Adipocyte (in vitro differentiated cells): ENCODE measurements at regions not wholly inside any gene's neighbourhood (a gene's known extent, or its start where the extent isn't known, plus 50 kb on each side); places are given as distances from the start of the nearest gene placed in this dataset.

Source experiments
- DNase-seq: peaks from one replicate; pipeline ENCODE4 v3.0.0-alpha.2; 2015; ENCODE audit warnings: low read depth
- H3K27me3 ChIP-seq: replicated peaks from 2 replicates; pipeline ENCODE4 v1.7.0; 2013; ENCODE audit warnings: mild to moderate bottlenecking, low read length, moderate library complexity; ENCODE audit not compliant: control insufficient read depth, insufficient read depth
- H3K36me3 ChIP-seq: 2 replicates; pipeline ENCODE4 v1.7.0; 2013; ENCODE audit warnings: low read length, mild to moderate bottlenecking, moderate library complexity; ENCODE audit not compliant: control insufficient read depth, insufficient read depth, severe bottlenecking
- H3K4me1 ChIP-seq: 2 replicates; pipeline ENCODE4 v1.7.0; 2013; ENCODE audit warnings: mild to moderate bottlenecking, low read length, moderate library complexity; ENCODE audit not compliant: control insufficient read depth, insufficient read depth
- H3K4me3 ChIP-seq: 2 replicates; pipeline ENCODE4 v1.7.0; 2013; ENCODE audit warnings: mild to moderate bottlenecking, low read length, moderate library complexity
- H3K9ac ChIP-seq: 2 replicates; pipeline ENCODE4 v1.7.0; 2013; ENCODE audit warnings: mild to moderate bottlenecking, low read length, moderate library complexity
- H3K9me3 ChIP-seq: 2 replicates; pipeline ENCODE4 v1.7.0; 2013; ENCODE audit warnings: mild to moderate bottlenecking, low read length, moderate library complexity; ENCODE audit not compliant: control insufficient read depth

- peak; percentile 22 for DNase-seq
- H3K4me3 ChIP-seq = no peak overlapping the region
- peaks cover 7% of the 10 kb centered on the region for H3K4me1 ChIP-seq
- no peaks in the 10 kb centered on the region for H3K9me3 ChIP-seq
- no peak overlapping the region for H3K9ac ChIP-seq
- no peaks in the 10 kb centered on the region for H3K27me3 ChIP-seq
- no peaks in the 10 kb centered on the region for H3K36me3 ChIP-seq
Observed at GRCh38 chr4:148834804-148835631, 392.8 kb upstream of the NR3C2 start.

GRCh38 chr4:148831945-148832344 is 389.7 kb upstream of the NR3C2 start:
- Histone ChIP-seq H3K9ac (no peak overlapping the region), H3K9me3 (no peaks in the 10 kb centered on the region), H3K36me3 (no peaks in the 10 kb centered on the region), H3K27me3 (no peaks in the 10 kb centered on the region), H3K4me1 (peaks cover 7% of the 10 kb centered on the region), H3K4me3 (no peak overlapping the region)
- peak; percentile 58 for DNase-seq

GRCh38 chr4:148828291-148828690 is 386.1 kb upstream of the NR3C2 start:
- Histone ChIP-seq H3K4me1 (peaks cover 7% of the 10 kb centered on the region), H3K36me3 (no peaks in the 10 kb centered on the region), H3K9me3 (no peaks in the 10 kb centered on the region), H3K4me3 (no peak overlapping the region), H3K27me3 (no peaks in the 10 kb centered on the region), H3K9ac (no peak overlapping the region)
- no peak for DNase-seq

- DNase-seq = no peak
- no peak overlapping the region for H3K9ac ChIP-seq
- no peak overlapping the region for H3K4me3 ChIP-seq
- no peaks in the 10 kb centered on the region for H3K36me3 ChIP-seq
- no peaks in the 10 kb centered on the region for H3K27me3 ChIP-seq
- H3K4me1 ChIP-seq = peaks cover 7% of the 10 kb centered on the region
- H3K9me3 ChIP-seq = no peaks in the 10 kb centered on the region
Observed at GRCh38 chr4:148827781-148828180, 385.6 kb upstream of the NR3C2 start.

- H3K27me3 ChIP-seq = no peaks in the 10 kb centered on the region
- H3K4me1 ChIP-seq = no peaks in the 10 kb centered on the region
- no peaks in the 10 kb centered on the region for H3K9me3 ChIP-seq
- no peak for DNase-seq
- no peak overlapping the region for H3K4me3 ChIP-seq
- no peaks in the 10 kb centered on the region for H3K36me3 ChIP-seq
- H3K9ac ChIP-seq = no peak overlapping the region
Observed at GRCh38 chr4:148823419-148823769, 381.2 kb upstream of the NR3C2 start.

- no peaks in the 10 kb centered on the region for H3K36me3 ChIP-seq
- no peak overlapping the region for H3K4me3 ChIP-seq
- no peak for DNase-seq
- H3K9ac ChIP-seq = no peak overlapping the region
- H3K27me3 ChIP-seq = no peaks in the 10 kb centered on the region
- H3K9me3 ChIP-seq = no peaks in the 10 kb centered on the region
- no peaks in the 10 kb centered on the region for H3K4me1 ChIP-seq
Observed at GRCh38 chr4:148822572-148823418, 380.6 kb upstream of the NR3C2 start.

- Histone ChIP-seq H3K27me3 (no peaks in the 10 kb centered on the region), H3K36me3 (no peaks in the 10 kb centered on the region)
Observed at GRCh38 chr4:148814030-148814429, 371.8 kb upstream of the NR3C2 start.

GRCh38 chr4:148813289-148813688 is 371.1 kb upstream of the NR3C2 start:
- no peak for DNase-seq
- Histone ChIP-seq H3K9ac (no peak overlapping the region), H3K9me3 (peaks cover 11% of the 10 kb centered on the region), H3K27me3 (no peaks in the 10 kb centered on the region), H3K4me1 (no peaks in the 10 kb centered on the region), H3K4me3 (no peak overlapping the region), H3K36me3 (no peaks in the 10 kb centered on the region)

More at GRCh38 chr4:148814030-148814429, 371.8 kb upstream of the NR3C2 start:
- no peak overlapping the region for H3K9ac ChIP-seq
- peaks cover 11% of the 10 kb centered on the region for H3K9me3 ChIP-seq
- no peak overlapping the region for H3K4me3 ChIP-seq
- no peak for DNase-seq
- no peaks in the 10 kb centered on the region for H3K4me1 ChIP-seq

- Histone ChIP-seq H3K4me1 (no peaks in the 10 kb centered on the region), H3K9ac (no peak overlapping the region), H3K27me3 (no peaks in the 10 kb centered on the region), H3K36me3 (no peaks in the 10 kb centered on the region), H3K4me3 (no peak overlapping the region), H3K9me3 (peaks cover 11% of the 10 kb centered on the region)
- no peak for DNase-seq
Observed at GRCh38 chr4:148812101-148812500, 369.9 kb upstream of the NR3C2 start.

GRCh38 chr4:148810461-148810860 is 368.2 kb upstream of the NR3C2 start:
- Histone ChIP-seq H3K9ac (no peak overlapping the region), H3K27me3 (no peaks in the 10 kb centered on the region), H3K9me3 (peaks cover 11% of the 10 kb centered on the region), H3K4me3 (no peak overlapping the region), H3K4me1 (no peaks in the 10 kb centered on the region), H3K36me3 (no peaks in the 10 kb centered on the region)
- no peak for DNase-seq

GRCh38 chr4:148808416-148808815 is 366.2 kb upstream of the NR3C2 start:
- Histone ChIP-seq H3K9me3 (peaks cover 11% of the 10 kb centered on the region), H3K9ac (no peak overlapping the region), H3K4me3 (no peak overlapping the region), H3K4me1 (no peaks in the 10 kb centered on the region), H3K36me3 (no peaks in the 10 kb centered on the region), H3K27me3 (no peaks in the 10 kb centered on the region)
- DNase-seq = no peak
